Activated naive CD4-positive, alpha-beta T cell (primary cell): ENCODE measurements at regions not wholly inside any gene's neighbourhood (a gene's known extent, or its start where the extent isn't known, plus 50 kb on each side); places are given as distances from the start of the nearest gene placed in this dataset.

Experiments
- DNase-seq, 4 experiments: peaks; one replicate each; lab custom pipeline; 2025; lab: John Stamatoyannopoulos, UW

DNA sequence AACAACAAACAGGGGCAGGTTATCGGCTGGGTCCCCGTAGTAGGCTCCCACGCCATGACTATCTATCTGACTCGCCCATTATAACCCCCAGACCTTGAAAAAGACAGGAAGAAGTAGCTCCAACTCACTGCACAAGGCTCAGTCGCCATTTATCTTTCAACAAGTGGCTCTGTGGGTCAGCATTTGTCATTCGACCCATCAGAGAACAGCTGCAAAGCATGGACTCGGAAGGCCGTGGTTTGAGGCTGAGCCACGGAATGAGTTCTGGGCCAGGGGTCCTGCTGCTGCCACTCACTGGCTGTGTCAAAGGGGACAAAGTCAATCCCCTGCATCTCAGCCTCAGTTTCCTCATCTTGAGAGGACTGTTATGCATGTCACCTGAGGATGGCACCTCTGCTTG is 131.0 kb downstream of the DMRTA2 start:
- no peak for DNase-seq

DNA sequence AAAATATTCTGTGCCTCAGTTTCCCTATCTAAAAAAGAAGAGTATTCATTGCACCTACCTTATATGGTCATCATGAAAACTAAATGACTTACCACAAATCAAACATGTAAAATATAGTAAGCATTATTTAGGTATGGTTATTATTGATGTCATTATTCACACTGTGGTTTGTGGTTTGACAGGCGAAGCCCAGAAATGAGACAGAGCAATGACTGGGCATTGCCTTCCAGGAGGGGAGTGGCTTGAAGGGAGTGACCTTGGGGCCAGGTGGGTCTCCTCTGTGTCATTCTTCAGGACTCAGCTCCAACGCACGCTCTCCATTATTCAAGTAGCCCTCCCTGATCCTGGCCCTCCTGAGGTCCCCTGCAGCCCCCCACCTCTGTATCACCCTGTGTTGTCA is 133.7 kb downstream of the DMRTA2 start:
- no peak for DNase-seq

- DNase-seq = no peak
Measured at GRCh38 chr1:50285994-50286393, 137.2 kb downstream of the DMRTA2 start.

GRCh38 chr1:50279622-50280330 is 143.5 kb downstream of the DMRTA2 start:
- DNase-seq = no peak

DNA sequence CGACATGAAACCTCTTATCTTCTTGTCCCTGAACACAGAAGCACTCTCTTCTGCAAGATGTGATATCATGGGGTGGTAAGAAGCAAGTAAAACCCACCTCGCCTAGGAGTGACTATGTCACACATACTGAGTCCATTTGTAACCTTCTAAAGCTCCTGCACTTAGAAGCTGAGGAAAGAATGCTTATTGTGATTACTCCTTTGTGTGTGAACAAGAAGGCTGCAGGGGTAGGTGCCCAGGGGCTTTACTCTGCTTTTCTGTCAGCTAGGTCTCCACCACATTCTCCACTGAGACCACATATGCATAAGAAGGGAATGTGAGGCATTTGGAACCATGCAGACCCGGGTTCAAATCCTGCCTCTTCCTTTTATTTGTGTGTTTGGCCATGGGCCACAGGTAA is 144.3 kb downstream of the DMRTA2 start:
- DNase-seq = no peak

GRCh38 chr1:50278410-50278809 is 144.8 kb downstream of the DMRTA2 start:
- DNase-seq = no peak

- no peak for DNase-seq
Measured at GRCh38 chr1:50275566-50275965, 147.7 kb downstream of the DMRTA2 start.

GRCh38 chr1:50272912-50273311 is 150.3 kb downstream of the DMRTA2 start:
- DNase-seq = no peak

DNA sequence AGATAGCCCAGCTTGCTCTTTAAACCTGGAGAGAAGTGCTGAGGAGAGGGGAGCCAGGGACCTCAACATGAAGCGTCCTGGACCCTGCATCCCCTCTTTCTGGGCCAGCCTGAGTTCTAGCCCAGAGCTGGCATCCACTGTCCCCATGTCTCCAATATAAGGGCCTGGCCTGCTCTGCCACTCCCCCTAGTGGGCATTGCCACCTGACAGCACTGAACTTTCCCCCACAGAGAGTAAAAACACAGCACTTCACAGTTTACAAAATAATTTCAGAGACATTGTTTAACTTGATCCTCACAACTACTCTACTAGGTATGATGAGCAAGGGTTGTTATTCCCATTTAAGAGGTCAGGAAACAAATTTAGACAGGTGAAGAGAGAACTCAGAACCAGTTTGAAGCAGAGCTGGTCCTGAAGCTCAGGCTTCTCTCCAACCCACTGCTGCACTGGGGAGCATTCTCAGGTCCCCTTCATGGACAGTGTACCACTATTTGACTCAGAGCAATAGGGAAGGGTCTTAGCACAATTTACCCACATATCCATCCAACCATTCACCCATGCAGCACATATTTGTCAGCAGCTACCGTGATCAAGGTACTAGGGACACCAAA is 151.2 kb downstream of the DMRTA2 start:
- no peak for DNase-seq

GRCh38 chr1:50271337-50271736 is 151.9 kb downstream of the DMRTA2 start:
- no peak for DNase-seq

- no peak for DNase-seq
Measured at GRCh38 chr1:50270926-50271325, 152.3 kb downstream of the DMRTA2 start.

DNA sequence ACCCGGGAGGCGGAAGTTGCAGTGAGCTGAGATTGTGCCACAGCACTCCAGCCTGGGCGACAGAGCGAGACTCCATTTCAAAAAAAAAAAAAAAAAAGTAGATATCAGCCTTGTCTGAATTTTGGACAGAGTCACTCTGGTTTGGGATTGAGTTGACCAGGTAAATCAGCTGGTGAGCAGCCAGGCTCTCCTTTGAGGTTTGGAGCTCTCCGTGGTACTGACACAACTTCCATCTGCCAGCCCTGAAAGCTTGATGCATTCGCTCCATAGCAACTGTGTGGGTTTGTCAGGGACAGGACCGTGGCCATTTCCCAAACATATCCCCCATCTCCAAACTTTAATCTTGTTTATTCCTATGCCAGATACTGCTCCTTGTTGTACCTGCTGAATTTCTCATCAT is 155.2 kb downstream of the DMRTA2 start:
- no peak for DNase-seq

GRCh38 chr1:50266509-50266908 is 156.7 kb downstream of the DMRTA2 start:
- DNase-seq = no peak

DNA sequence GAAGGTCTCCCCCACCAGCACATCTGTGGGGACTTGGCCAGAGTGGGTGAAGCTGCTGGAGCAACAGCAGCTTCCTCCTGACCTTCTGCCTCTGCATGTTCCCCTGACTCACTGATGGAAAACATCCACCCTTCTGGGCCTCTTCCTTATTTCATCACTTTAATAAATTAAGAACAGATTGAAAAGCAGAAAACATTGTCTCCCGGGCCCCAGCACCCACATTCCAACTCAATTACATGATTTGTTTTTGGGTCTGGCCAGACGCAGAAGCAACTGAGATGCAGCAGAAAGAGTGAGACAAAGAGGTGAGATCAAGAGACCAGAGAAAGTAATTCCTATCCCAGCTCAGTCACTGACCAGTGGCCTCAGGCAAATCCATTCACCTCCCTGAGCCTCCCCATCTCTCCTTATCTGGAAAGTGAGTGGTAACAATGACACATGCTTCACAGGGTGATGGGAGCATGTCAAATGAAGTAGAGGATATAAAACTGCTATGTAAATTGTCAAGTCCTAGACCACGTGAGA is 157.1 kb downstream of the ELAVL4 start:
- DNase-seq = no peak

DNA sequence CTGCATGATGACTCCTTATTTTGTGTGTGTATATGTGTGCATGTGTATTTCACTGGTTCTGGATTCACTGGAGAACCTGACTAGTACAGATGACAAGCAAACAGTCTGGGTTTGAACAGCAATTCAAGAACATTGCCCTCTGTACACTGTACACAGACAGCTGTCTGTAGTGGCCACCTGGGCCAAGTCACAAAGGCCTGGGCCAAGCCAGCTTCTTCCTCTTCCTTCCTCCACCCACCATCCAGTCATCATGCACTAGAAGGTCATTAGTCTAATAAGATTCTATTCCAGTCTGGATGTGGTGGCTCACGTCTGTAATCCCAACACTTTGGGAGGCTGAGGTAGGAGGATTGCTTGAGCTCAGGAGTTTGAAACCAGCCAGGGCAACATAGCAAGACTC is 155.9 kb downstream of the ELAVL4 start:
- no peak for DNase-seq

DNA sequence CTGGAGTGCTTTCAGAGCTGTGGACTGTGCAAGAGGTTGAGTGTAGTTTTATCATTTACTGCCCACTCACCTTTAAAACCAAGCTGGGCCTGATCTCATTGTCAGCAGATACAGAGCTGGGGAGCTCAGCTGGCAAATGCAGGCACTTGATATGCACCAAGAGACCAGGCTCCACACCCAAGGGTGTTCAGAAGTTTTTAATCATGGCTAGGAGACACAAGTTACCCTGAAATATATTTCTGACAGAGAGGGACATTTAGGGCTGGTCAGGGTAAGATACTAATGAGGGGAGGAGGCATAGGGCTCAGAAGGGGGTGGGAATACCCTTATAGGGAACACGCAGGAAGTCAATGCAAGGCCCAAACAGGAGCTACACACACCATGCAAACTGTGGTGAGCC is 153.7 kb downstream of the ELAVL4 start:
- no peak for DNase-seq

DNA sequence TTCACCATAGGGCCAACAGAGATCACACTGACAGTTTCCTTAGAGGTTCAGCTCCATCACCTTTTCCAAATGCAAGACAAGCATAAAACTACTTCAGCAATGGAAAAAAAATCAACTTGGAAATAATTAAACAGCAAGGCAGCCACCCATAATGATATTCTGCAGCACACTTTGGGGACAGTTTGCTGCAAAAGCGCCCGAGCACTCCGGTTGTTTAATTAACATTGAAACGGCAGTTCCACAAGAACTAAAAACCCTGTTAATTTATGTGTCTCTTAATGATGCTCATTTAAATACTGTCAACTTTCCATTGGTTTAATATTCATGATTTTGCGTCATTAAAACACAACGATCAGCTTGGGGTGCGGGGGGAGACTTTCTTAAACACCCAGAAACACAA is 153.2 kb downstream of the ELAVL4 start:
- no peak for DNase-seq

DNA sequence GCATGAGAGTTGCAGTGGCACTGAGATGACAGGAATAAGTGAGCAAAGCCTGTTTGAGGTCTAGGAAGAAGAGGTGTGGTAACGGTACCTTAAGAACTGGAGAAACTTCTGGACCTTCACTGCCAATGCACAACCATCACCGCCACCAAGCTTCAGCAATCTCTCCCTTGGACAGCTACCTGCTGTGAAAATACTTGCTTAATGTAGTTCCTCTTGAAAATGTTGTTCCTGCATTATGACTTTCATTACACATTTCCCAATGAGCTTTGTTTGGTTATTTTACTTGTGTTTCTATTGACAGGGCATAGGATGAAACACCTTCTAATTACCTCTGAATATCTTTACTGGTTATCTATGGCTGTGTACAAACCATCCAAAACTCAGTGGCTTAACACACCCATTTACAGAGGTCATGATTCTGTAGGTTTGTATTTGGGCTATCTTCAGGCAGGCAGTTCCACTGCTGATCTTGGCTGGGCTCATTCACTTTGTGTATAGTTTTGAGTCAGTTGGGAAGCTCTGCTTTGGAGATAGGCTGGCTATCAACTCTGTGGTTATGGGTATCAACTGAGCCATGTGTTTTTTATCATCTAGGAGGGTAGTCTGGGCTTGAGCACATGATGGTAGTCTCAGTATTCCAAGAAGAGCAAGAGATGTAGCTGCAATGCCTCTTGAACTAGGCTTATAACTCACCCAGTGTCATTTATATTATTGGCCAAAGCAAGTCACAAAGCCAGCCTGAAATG is 149.4 kb downstream of the ELAVL4 start:
- no peak for DNase-seq

DNA sequence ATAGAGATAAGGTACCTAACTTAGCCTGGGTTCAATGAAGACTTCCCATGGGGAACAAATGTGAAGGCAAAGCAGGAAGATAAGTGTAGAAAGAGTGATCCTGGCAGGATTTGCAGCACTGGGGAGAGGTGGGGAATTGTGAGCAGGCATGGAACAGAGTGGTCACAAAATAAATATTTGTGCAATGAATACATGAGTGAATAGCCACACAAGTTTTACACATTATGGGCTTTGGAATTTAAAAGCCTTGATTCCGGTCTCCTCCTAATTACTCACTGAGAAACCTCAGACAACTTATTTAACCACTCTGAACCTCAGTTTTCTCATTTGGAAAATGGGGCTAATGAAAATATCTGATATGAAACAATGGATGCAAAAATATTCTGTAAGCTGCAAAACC is 148.3 kb downstream of the ELAVL4 start:
- DNase-seq = no peak
